GM23338 (cell line): ENCODE measurements at regions not wholly inside any gene's neighbourhood (a gene's known extent, or its start where the extent isn't known, plus 50 kb on each side); places are given as distances from the start of the nearest gene placed in this dataset.

Experiments used
- CREB1 ChIP-seq: fragments of 250-450 bp; sonication (Bioruptor Pico); IDR thresholded peaks from 2 replicates; pipeline ENCODE4 v1.5.0; 2020; ENCODE audit warnings: low read depth, mild to moderate bottlenecking, moderate library complexity
- EZH2 ChIP-seq: fragments of 200-600 bp; sonication (generic); IDR thresholded peaks from one replicate; pipeline ENCODE4 v1.8.0; 2017; ENCODE audit warnings: antibody characterized with exemption, mild to moderate bottlenecking, low read depth; ENCODE audit not compliant: unreplicated experiment
- EZH2phosphoT487 ChIP-seq: fragments of 200-600 bp; sonication (generic); IDR thresholded peaks from one replicate; pipeline ENCODE4 v1.8.1; 2018; ENCODE audit warnings: antibody characterized with exemption; ENCODE audit not compliant: unreplicated experiment
- JUNB ChIP-seq: IDR thresholded peaks from one replicate; pipeline ENCODE4 v1.6.1; 2016; ENCODE audit warnings: antibody characterized with exemption; ENCODE audit not compliant: unreplicated experiment
- NANOG ChIP-seq: IDR thresholded peaks from 2 replicates; pipeline ENCODE4 v1.6.1; 2016; ENCODE audit warnings: antibody characterized with exemption, borderline replicate concordance
- POLR2AphosphoS5 ChIP-seq: IDR thresholded peaks from 2 replicates; pipeline ENCODE4 v1.6.1; 2016; ENCODE audit warnings: antibody characterized with exemption, low read depth
- REST ChIP-seq: IDR thresholded peaks from one replicate; pipeline ENCODE4 v1.6.1; 2018; ENCODE audit warnings: antibody characterized with exemption; ENCODE audit not compliant: unreplicated experiment
- ZNF114 ChIP-seq: fragments of 250-450 bp; sonication (Bioruptor Pico); IDR thresholded peaks from 2 replicates; pipeline ENCODE4 v1.5.0; 2020; ENCODE audit warnings: mild to moderate bottlenecking, moderate library complexity
- ZNF331 ChIP-seq: fragments of 250-450 bp; sonication (Bioruptor Pico); IDR thresholded peaks from 2 replicates; pipeline ENCODE4 v1.5.0; 2020; ENCODE audit warnings: low read depth, mild to moderate bottlenecking, moderate library complexity
- TF ChIP-seq, protein P1 (sequence below), 2 experiments: fragments of 200-600 bp in 1 of 2; sonication (generic) in 1 of 2; conservative IDR thresholded peaks; 2 replicates each; pipeline versions ENCODE4 v1.5.1 to v1.6.1; 2016 to 2017; ENCODE audit warnings: antibody characterized with exemption in 2 of 2, low read depth in 2 of 2, mild to moderate bottlenecking in 2 of 2, moderate library complexity in 1 of 2
- TF ChIP-seq, protein P2 (sequence below): IDR thresholded peaks from 2 replicates; pipeline ENCODE4 v1.6.1; 2016; ENCODE audit warnings: antibody characterized with exemption

DNA sequence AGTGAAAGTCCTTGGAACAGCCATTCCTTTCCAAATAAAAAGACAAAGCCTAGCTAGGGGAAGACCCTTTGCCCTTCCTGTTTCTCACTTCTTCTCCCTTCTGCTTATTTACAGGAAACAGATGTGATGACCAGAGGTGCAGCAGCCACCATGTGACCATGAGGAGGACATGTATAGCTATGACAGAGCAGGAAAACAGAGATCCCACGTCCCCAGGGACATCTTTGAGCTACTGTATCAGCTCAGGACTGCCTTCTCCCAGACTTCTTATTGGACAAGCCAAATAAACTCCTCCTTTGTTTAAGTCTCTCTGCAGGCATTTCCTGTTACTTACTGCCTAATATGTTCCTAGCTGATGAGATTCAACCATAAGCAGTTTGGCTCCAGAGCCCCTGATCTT lies 133.1 kb upstream of the MLN start:
- no peak for TF ChIP-seq EZH2
- TF ChIP-seq, protein P1, sequence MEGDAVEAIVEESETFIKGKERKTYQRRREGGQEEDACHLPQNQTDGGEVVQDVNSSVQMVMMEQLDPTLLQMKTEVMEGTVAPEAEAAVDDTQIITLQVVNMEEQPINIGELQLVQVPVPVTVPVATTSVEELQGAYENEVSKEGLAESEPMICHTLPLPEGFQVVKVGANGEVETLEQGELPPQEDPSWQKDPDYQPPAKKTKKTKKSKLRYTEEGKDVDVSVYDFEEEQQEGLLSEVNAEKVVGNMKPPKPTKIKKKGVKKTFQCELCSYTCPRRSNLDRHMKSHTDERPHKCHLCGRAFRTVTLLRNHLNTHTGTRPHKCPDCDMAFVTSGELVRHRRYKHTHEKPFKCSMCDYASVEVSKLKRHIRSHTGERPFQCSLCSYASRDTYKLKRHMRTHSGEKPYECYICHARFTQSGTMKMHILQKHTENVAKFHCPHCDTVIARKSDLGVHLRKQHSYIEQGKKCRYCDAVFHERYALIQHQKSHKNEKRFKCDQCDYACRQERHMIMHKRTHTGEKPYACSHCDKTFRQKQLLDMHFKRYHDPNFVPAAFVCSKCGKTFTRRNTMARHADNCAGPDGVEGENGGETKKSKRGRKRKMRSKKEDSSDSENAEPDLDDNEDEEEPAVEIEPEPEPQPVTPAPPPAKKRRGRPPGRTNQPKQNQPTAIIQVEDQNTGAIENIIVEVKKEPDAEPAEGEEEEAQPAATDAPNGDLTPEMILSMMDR (conservative IDR thresholded peaks at IDR 0.05; ENCODE audit: low read depth in 2 of 2), result no peak
- TF ChIP-seq REST, result no peak
- no peak for TF ChIP-seq NANOG
- TF ChIP-seq ZNF114 (CRISPR knock-in tag), result no peak
- TF ChIP-seq ZNF331 (CRISPR knock-in tag), result no peak
- TF ChIP-seq, protein P2, sequence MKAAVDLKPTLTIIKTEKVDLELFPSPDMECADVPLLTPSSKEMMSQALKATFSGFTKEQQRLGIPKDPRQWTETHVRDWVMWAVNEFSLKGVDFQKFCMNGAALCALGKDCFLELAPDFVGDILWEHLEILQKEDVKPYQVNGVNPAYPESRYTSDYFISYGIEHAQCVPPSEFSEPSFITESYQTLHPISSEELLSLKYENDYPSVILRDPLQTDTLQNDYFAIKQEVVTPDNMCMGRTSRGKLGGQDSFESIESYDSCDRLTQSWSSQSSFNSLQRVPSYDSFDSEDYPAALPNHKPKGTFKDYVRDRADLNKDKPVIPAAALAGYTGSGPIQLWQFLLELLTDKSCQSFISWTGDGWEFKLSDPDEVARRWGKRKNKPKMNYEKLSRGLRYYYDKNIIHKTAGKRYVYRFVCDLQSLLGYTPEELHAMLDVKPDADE, result no peak
- no peak for TF ChIP-seq POLR2AphosphoS5
- no peak for TF ChIP-seq CREB1 (CRISPR knock-in tag)
- no peak for TF ChIP-seq EZH2phosphoT487
- no peak for TF ChIP-seq JUNB
